Embryonic facial prominence (tissue), 1 donor: ENCODE measurements at regions not wholly inside any gene's neighbourhood (a gene's known extent, or its start where the extent isn't known, plus 50 kb on each side); places are given as distances from the start of the nearest gene placed in this dataset.

Experiments
- DNase-seq: peaks from one replicate; pipeline ENCODE4 v3.0.0-alpha.2; 2016; ENCODE audit errors: extremely low spot score

- no peak for DNase-seq
Measured at GRCh38 chr14:98368916-98369315, 903.1 kb downstream of the BCL11B start.

GRCh38 chr14:98369344-98369743 lies 902.7 kb downstream of the BCL11B start:
- no peak for DNase-seq

GRCh38 chr14:98370352-98370751 lies 901.6 kb downstream of the BCL11B start:
- no peak for DNase-seq

- DNase-seq: no peak
Measured at GRCh38 chr14:98371141-98371540, 900.9 kb downstream of the BCL11B start.

GRCh38 chr14:98374136-98374535 lies 897.9 kb downstream of the BCL11B start:
- DNase-seq: no peak

- no peak for DNase-seq
Measured at GRCh38 chr14:98375566-98375965, 896.4 kb downstream of the BCL11B start.

GRCh38 chr14:98379830-98380229 lies 892.2 kb downstream of the BCL11B start:
- no peak for DNase-seq

GRCh38 chr14:98382662-98383061 lies 889.3 kb downstream of the BCL11B start:
- no peak for DNase-seq

GRCh38 chr14:98385851-98386250 lies 886.1 kb downstream of the BCL11B start:
- no peak for DNase-seq

- DNase-seq: no peak
Measured at GRCh38 chr14:98391061-98391460, 880.9 kb downstream of the BCL11B start.

- DNase-seq: no peak
Measured at GRCh38 chr14:98393527-98393926, 878.5 kb downstream of the BCL11B start.

GRCh38 chr14:98404811-98405210 lies 867.2 kb downstream of the BCL11B start:
- no peak for DNase-seq

- no peak for DNase-seq
Measured at GRCh38 chr14:98408024-98408555, 863.9 kb downstream of the BCL11B start.

GRCh38 chr14:98408713-98409112 lies 863.3 kb downstream of the BCL11B start:
- no peak for DNase-seq

- no peak for DNase-seq
Measured at GRCh38 chr14:98411154-98411553, 860.8 kb downstream of the BCL11B start.

- DNase-seq: no peak
Measured at GRCh38 chr14:98412431-98412830, 859.6 kb downstream of the BCL11B start.

- DNase-seq: no peak
Measured at GRCh38 chr14:98415766-98416165, 856.2 kb downstream of the BCL11B start.

GRCh38 chr14:98417001-98417400 lies 855.0 kb downstream of the BCL11B start:
- no peak for DNase-seq

- DNase-seq: no peak
Measured at GRCh38 chr14:98428483-98428994, 843.5 kb downstream of the BCL11B start.

- DNase-seq: no peak
Measured at GRCh38 chr14:98433436-98433835, 838.6 kb downstream of the BCL11B start.

GRCh38 chr14:98437113-98437512 lies 834.9 kb downstream of the BCL11B start:
- no peak for DNase-seq

GRCh38 chr14:98444077-98444476 lies 827.9 kb downstream of the BCL11B start:
- DNase-seq: no peak

- no peak for DNase-seq
Measured at GRCh38 chr14:98445718-98446117, 826.3 kb downstream of the BCL11B start.

GRCh38 chr14:98446508-98446907 lies 825.5 kb downstream of the BCL11B start:
- DNase-seq: no peak
